Muscle of back (tissue), 3 donors: ENCODE measurements at regions not wholly inside any gene's neighbourhood (a gene's known extent, or its start where the extent isn't known, plus 50 kb on each side); places are given as distances from the start of the nearest gene placed in this dataset.
A peak's percentile ranks its signal among the peaks of the same experiment; 100 is the strongest.

Source experiments
- DNase-seq, 3 donors: peaks; one replicate each; pipeline versions ENCODE4 v3.0.0 to v3.0.0-alpha.2; 2013

DNA sequence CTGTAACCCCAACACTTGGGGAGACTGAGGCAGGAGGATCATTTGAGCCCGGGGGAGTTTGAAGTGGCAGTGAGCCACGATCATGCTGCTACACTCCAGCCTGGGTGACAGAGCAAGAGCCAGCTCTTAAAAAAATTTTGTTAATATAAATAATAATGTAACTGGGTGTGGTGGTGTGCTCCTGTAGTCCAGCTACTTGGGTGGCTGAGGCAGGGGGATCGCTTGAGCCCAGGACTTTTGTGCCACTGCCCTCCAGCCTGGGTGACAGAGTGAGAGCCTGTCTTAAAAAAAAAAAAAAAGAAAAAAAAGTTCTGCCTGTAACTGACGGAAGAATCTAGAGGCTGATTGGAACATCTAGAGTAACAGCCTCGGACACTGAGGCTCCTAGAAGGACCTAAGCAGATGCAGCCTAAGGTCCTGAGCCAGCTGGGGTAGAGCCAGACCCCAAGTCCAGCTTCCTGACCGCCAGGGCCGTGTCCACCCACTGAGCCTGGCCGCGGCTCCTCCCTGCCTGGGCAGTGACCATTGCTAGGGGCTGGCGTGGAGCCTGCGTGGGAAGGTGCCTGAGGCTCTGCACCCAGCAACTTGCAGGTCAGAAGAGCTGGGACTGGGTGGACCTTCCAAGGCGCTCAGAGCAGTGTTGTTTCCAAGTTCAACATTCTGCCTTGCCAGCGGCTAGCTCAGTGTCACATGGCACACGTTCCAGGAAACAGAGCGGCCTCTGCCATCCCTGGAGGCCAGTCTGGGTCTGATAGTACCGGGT is 209.4 kb upstream of the CIBAR2 start:
- DNase-seq: peak; percentile 84 to 97 (median 94)

DNA sequence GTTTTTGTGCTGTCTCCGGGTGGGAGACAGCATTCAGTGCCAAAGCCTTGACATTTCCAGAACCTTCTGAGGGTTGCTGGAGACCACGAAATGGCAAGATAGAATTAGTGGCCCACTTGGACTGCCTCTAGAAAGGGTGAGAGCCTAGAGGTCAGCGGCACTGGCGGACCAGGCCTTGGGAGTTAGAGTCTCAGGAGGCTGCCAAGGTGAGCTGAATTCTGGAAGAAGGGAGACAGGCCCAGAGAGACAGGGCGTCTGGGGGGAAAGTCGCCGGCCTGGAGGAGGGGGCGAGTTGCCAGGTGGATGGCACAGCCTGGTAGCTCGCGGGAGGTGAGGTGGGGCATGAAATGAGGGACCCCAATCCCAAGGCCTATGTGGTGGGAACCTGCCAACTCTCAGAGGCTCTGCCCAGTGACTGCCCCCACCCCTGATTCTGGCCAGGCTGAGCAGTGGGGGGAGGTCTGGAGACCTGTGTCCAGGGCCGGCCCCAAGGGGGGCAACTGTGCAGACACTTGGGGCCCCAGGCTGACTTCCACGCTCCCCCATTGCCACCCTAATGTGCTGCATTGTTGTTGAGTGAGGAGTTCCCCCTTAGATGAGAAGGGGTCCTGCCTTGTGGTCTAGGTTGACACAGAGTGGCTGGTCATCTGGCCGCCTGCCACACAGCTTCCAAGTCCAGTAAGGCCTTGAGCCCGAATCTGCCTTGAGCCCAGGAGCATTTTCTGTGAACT is 211.1 kb upstream of the CIBAR2 start:
- DNase-seq: no peak

DNA sequence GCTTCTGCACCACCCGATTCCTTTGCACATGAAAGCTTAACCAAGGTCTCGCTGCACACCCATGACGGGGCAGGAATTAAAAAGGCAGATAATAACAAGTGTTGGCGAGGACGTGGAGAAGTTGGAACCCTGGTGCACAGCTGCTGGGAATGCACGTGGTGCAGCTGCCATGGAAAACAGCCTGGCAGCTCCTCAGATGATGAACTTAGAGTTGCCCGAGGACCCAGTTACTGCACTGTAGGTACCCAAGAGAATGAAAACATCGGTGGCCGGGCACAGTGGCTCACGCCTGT is 211.6 kb upstream of the CIBAR2 start:
- DNase-seq: no peak

DNA sequence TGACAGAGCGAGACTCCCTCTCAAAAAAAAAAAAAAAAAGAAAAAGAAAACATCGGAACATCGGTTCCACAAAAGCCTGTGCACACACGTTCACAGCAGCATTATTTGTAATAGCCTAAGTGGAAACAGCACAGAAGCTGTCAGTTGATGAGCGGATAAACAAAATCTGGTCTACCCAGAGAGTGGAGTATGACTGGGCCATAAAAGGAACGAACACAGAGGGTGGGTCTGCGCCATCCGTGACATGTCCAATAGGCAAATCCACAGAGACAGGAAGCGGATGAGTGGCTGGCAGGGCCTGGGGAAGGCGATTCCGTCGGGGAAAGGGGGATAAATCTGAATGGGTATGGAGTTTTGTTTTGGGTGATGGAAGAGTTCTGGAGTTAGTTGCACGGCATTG is 212.2 kb upstream of the CIBAR2 start:
- no peak for DNase-seq

DNA sequence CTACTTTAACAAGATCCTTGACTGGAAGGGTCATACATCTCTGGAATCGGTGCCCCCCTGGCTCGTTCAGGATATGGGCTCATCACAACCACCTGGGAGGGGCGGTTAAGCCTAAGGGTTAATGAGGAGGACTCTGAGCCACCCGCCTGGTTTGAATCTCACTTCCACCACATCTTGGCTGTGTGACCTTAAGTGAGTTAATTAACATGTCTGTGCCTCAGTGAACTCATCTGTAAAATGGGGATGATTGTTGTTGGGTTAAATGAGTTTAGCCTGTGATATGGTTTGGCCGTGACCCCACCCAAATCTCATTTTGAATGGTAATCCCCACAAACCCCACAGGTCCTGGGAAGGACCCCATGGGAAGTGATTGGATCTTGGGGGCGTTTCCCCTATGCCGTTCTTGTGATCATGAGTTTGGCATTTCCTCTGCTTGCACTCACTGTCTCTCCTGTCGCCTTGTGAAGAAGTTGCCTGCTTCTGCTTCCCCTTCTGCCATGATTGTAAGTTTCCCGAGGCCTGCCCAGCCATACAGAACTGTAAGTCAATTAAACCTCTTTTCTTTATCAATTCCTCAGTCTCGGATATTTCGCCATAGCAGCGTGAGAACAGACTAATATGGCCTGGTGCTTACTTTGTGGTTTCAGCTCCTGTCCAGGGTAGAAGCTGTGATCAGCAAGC is 214.0 kb upstream of the CIBAR2 start:
- DNase-seq: no peak

DNA sequence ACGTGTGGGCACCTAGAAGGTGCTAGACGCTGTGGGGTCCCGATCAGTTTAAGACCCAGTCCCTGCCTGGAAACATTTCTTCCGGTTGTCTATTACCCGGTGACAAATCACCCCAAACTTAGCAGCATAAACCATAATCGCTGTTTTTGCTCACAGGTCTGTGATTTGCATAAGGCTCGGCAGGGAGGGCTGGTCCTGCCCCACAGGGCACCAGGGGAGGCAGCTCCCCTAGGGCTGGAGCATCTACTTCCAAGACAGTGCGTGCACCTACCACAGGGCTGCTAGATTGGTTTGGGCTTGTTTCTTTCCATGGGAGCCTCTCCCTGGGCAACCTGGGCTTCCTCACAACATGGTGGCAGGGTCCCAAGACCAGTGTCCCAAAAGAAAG is 214.5 kb upstream of the CIBAR2 start:
- DNase-seq: no peak

DNA sequence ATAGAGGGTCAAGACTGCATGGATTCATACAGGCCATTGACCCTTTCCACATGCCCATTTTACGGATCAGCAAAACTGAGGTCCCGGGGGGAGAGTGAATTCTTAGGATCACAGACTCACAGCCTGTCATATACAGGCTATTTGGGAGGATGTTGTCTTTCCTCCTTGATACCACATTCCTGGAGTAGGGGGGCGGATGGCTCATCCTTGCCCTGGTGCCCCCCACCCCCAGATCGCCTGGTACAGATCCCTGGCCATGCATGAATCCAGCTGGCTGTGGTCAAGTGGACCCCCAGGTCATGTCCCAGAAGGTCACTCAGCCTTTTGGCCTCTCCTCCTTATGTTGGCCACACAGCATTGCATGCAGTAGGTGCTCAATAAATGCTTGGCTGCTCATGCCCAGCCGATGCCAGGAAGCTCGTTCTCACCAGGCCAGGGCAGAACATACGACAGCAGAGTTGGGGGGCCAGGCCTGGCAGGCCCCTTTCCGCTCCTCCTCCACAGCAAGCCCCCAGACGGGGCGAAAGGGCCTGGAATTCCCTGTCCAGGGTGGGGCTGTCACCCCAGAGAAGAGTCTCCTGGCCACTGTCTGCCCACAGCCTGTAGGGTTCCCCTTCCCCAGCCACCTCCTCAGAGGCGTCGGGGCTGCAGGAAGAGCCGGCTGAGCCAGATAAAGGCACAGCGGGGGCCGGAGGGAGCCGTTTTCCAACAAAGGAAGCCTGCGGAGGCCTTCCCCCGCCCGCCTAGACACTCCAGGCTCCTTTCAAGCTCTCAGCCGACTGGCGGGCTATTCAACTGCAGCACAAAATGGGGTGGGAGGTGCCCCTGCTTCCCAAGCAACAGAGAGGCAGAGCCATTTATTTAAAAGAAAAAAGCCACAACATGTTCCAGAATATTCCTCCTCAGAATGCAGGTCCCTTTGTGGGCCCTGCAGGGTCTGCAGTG is 215.7 kb upstream of the CIBAR2 start:
- peak in 1 of 3 donors; percentile 82 for DNase-seq

DNA sequence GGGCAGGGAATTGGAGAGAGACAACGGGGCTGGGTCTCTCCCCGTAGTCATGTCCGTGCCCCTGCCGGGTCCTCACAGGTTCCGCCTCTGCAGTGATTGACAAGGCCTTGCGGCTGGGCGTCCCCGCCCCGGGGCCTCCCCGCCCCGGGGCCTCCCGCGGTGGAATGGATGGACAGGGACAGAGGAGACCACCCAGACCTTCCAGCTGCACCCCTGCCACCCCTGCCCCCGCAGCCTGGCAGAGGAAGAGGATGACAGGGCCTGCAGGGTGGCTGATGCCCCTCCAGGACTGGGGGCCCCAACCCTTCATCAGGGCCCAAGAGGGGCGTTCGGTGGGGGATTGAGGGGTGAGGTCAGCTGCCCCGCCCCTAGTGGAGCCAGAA is 216.4 kb upstream of the CIBAR2 start:
- no peak for DNase-seq

DNA sequence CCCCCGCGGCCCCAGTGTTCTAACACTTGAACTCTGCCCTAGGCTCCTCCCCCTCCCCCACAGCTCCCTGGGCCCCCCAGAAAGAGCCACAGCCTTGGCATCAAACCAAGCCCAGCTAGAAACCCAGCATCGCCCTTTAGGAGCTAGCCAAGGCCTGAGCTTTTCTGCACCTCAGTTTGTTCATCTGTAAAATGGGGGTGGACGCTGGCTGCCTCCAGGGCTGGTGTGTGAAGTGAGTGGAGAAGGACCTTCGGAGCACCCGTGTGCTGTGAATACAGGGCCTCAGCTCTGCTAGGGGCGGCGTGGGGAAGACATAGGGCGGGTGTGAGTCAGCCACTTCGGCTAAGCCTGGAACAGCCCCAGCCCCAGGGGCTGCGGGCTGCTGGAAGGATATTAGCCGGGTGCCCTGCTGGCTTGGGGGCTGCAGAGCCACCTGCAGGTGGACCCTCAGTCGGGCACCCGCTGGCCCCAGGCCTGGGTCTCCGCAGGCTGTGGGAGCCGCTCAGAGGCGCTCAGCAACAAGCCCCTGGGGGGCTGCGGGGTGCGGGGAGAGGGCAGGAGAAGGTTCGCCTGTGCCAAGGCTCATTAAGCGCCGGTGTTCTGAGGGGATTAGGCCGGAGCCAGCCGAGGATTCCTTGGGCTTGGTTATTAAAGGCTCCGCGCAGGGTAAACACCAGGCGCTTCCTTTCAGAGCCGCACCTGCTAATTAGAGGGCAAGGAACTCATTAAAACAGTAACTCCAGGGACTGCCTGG is 217.0 kb upstream of the CIBAR2 start:
- peak in 1 of 3 donors; percentile 47 for DNase-seq

DNA sequence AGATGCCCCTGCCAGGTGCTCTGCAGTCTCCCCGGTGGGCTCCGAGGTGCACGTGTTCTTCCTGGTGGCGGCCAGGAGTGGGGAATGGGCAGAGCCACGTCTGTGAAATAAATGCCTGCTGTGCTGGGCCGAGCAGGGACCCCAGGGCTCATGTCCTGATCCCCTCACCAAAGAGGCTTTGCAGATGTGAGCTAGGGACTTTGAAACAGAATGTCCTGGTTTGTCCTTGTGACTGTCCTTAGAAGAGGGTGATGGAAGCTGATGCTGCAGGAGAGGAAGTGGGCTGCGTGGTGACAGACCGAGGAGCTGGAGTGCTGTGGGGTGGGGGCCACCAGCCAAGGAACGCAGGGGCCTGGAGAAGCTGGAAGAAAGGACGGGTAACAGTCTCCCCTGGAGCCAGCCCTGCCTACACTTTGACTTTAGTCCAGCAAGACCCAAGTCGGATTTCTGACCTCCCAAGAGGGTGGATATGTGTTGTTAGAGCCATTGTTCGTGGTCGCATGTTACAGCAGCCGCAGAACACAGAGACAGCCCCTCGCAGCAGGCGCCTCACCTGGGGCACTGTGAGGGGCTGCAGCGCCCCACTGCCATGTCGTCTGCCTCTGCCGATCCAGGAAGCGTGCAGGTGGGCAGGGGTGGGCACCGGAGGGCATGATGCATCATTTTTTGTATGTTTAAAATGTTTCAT is 217.9 kb upstream of the CIBAR2 start:
- no peak for DNase-seq

DNA sequence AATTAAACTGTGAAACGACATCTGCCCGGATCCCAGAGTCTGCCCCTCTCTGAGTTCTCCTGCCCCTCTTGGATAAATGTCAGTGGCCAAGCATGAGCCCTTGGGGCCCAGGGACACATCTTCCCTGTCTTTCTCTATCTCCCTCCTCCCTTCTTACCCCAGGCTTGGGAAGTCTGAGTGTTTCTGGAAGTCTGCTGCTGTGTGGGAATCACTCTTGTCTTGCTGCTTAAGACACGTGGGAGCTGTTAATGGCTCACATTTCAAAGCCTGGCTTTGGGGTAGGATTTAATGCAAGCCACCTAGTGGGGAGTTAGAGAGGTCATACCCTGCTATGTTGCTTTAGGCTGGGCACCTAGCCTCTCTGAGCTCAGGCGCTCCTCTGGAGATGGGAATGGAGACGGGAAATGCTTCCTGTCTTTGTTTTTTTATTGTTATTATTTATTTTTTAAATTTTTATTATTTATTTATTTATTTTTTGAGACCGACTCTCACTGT is 218.5 kb upstream of the CIBAR2 start:
- peak; percentile 68 to 79 (median 77) for DNase-seq

DNA sequence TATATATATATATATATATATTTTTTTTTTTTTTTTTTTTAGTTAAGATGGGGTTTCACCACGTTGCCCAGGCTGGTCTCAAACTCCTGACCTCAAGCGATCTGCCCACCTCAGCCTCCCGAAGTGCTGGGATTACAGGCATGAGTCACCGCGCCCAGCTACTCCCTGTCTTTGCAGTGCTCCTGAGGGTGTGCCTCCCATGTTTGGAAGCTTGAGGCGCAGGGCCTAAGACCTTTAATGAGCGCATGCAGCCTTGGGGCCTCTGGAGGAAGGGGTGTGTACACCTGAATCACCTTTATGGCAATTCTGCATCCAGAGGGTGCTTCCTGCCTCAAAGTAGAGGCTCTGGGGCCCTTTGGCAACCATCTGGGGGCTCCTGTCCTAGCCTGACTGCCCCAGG is 219.4 kb upstream of the CIBAR2 start:
- DNase-seq: no peak

DNA sequence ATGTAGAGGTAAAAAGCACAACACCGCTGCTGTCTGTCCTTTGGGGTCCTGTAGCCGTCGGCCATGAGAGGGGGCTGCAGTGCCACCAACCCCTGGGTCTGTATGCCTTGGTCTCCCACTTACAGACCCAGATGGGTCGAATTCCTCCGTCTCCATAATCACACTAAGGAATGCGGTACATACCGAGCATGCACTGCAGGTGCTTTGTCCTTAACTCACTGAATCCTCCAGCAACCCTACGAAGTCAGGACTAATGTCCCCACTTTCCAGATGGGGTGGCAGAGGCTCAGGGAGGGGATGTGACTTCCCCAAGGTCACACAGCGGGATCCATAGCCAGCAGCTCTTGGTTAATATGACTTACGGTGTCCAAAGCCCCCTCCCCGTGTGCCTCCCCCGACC is 219.9 kb upstream of the CIBAR2 start:
- no peak for DNase-seq

DNA sequence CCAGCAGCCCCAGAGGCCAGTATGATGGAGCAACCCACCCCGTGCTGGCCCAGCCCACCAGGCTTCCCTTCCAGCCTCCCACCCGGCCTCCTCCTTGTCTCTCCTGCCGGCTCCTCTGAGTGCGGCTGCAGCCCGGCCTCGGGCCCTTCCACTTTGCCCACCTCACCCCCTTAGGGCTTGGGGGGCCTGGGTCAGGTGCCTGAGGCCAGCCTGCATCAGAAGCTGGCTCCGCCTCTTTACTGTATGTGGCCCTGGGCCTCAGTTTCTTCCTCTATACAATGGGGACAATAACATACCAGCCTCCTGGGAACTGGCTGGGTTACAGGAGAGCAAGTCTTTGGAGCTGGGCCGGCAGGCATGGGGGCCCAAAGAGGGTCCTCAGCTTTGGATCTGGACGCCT is 221.1 kb upstream of the CIBAR2 start:
- DNase-seq: no peak

DNA sequence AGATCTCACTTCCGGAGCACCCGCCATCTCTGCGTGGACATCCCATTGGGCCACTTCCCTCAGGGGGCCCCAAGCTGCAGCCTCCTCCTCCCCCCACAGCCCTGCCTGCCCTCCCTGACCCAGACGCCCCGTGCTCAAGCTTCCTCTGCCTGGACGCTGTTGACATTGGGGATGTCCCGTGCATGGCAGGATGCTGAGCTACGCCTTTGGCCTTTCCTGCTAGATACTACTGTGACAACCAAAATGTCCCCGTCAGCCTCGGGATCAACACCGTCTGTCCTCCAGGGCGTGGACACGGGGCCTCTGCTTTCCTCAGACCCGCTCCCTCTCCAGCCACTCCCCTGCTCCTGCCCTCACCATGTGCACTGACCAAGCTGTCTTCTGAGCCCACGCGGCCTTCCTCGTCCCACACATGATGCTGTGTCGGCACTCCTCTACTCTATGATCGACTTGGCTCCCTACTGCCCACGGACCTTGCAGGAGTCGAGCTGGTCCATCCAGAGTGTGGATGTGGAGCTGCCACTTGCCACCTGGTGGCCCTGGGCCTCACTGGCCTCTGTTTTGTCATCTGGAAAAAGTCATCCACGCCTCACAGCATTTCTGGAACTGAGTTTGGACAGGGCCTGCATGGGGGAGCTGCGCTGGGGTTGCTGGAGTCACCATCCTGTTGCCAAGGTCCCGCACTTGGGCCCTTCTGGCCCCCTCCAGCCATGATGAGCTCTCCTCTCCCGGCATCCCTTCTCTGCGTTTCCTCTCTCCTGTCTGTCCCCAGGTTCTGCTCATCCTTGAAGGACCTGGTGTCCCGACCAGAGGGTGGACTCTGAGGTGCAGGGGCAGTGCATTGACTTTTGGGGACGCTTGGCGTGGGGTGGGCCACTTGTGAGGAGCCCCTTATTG is 221.7 kb upstream of the CIBAR2 start:
- no peak for DNase-seq

DNA sequence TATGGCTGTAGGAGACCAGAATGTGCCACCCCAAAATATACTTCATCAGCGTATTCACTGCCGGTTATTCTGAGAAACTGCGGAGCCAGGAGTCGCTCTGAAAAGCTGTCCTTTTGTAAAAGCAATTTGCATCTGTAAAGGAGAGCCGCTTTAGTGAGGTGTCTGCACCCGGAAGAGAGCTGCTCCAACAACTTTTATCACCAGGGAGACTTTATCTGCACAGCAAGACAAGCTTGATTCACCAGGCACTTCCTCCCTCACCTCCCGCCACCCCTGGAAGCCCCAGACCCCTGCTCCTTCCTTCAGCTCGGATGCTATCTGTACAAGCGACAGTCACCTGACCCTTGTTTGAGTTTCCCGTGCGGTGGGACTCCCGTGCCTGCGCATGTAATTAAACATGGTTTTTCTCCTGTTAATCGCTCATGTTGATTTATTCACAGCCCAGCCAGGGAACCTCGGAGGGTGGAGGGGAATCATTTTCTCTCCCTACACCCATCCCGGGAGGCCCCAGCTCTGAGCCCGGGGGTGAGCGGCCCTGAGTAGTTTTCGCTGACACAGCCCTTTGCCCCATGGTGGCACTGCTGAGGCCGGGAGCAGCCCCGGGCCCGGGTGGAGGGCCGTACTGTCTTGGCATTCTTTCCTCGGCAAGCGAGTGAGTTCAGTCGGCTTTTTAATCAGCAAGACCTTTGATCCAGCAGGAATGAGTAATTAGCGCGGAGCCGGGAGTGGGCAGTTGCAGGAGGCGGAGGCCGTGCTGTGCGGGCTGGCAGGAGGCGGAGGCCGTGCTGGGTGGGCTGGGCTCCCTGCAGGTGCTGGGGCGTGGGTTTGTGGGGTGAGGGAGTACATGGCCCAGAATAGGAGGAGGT is 222.7 kb upstream of the CIBAR2 start:
- DNase-seq: no peak

DNA sequence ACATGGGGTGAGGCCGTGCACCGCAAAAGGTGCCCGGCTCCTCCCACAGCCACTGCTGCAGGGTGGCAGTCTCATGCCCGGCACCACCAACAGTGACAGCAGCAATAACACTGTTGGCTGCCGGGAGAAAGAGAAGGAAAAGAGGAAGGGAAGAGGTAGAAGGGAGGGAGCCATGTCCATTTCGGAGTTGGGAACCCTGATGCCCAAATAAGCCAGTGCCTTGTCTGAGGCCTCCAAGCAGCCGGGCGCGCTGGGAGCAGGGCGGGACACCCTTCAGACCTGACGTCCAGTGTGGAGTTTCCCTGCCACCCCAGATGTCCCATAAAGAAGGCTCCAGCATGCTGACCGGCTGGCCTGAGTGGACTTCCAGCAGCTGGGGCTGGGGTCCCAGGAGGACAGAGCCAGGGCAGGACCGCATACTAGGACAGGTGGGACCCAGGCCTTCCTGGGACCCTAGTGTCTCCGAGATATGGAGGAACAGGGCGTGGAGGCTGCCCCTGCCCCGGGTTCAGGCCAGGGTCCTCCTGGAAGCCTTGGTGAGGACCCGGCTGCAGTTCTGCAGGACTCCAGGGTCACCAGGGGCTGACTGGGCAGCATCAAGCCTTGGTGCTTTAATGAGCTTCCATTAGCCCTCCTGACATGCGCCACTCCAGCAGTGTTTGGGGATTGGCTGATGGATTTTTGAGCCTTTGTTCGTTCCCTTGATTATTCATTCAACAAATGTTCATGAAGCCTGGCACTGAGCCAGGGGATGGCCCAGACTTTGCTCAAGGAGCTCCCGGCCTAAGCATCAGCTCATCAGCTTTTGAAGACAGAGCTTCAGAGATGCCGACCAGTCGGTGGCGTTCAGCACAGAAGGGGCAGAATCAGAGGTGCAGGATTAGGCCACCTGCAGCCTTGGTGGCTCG is 223.6 kb upstream of the CIBAR2 start:
- no peak for DNase-seq
